Cardiac muscle cell (in vitro differentiated cells and primary cell): ENCODE measurements at regions not wholly inside any gene's neighbourhood (a gene's known extent, or its start where the extent isn't known, plus 50 kb on each side); places are given as distances from the start of the nearest gene placed in this dataset.

ENCODE experiments used
- DNase-seq, 2 donors: peaks; one replicate each; pipeline versions ENCODE4 v3.0.0 to v3.0.0-alpha.2; 2010 to 2017; ENCODE audit warnings: low read depth in 1 of 2, low spot score in 1 of 2
- H3K27ac ChIP-seq: fragments of 200-600 bp; sonication (generic); 2 replicates; pipeline ENCODE4 v1.5.1; 2016
- H3K27me3 ChIP-seq: fragments of 200-600 bp; sonication (generic); 2 replicates; pipeline ENCODE4 v1.6.0; 2016; ENCODE audit warnings: control low read depth
- H3K36me3 ChIP-seq: fragments of 200-600 bp; sonication (generic); 2 replicates; pipeline ENCODE4 v1.5.1; 2016; ENCODE audit warnings: control low read depth
- H3K4me1 ChIP-seq: fragments of 200-600 bp; sonication (generic); 2 replicates; pipeline ENCODE4 v1.8.1; 2017; ENCODE audit warnings: low read depth, mild to moderate bottlenecking, mixed run types
- H3K4me3 ChIP-seq: fragments of 200-600 bp; sonication (generic); 2 replicates; pipeline ENCODE4 v1.5.1; 2016; ENCODE audit warnings: mild to moderate bottlenecking
- H3K9me3 ChIP-seq: fragments of 200-600 bp; sonication (generic); 2 replicates; pipeline ENCODE4 v1.5.1; 2017; ENCODE audit warnings: low read depth, mild to moderate bottlenecking, control low read depth
- CTCF ChIP-seq: IDR thresholded peaks from 2 replicates; pipeline ENCODE4 v1.5.1; 2012; ENCODE audit warnings: low read depth, mild to moderate bottlenecking, low read length

GRCh38 chr4:153140294-153140693, 63.9 kb upstream of the TRIM2 start:
- Histone ChIP-seq H3K9me3 (no peaks in the 10 kb centered on the region), H3K27ac (no peak overlapping the region), H3K27me3 (no peaks in the 10 kb centered on the region), H3K4me3 (no peak overlapping the region), H3K36me3 (no peaks in the 10 kb centered on the region), H3K4me1 (peaks cover 14% of the 10 kb centered on the region)
- TF ChIP-seq CTCF = no peak
- DNase-seq = no peak

- Histone ChIP-seq H3K4me3 (no peak overlapping the region), H3K4me1 (peaks cover 14% of the 10 kb centered on the region), H3K9me3 (no peaks in the 10 kb centered on the region), H3K27ac (no peak overlapping the region), H3K27me3 (no peaks in the 10 kb centered on the region), H3K36me3 (no peaks in the 10 kb centered on the region)
- no peak for DNase-seq
- no peak for TF ChIP-seq CTCF
Observed at GRCh38 chr4:153141238-153141637, 63.0 kb upstream of the TRIM2 start.

GRCh38 chr4:153142700-153143438, 61.4 kb upstream of the TRIM2 start:
- Histone ChIP-seq H3K36me3 (no peaks in the 10 kb centered on the region), H3K27me3 (no peaks in the 10 kb centered on the region), H3K4me1 (peaks cover 14% of the 10 kb centered on the region), H3K4me3 (no peak overlapping the region), H3K9me3 (no peaks in the 10 kb centered on the region), H3K27ac (no peak overlapping the region)
- TF ChIP-seq CTCF = peak; percentile 87
- peak; percentile 79 for DNase-seq

GRCh38 chr4:153143527-153144348, 60.5 kb upstream of the TRIM2 start:
- peak overlapping the region; percentile 45 for H3K27ac ChIP-seq
- no peak overlapping the region for H3K4me3 ChIP-seq
- DNase-seq = peak; percentile 47 to 50
- no peaks in the 10 kb centered on the region for H3K9me3 ChIP-seq
- H3K27me3 ChIP-seq = no peaks in the 10 kb centered on the region
- H3K4me1 ChIP-seq = peaks cover 14% of the 10 kb centered on the region
- no peak for TF ChIP-seq CTCF
- no peaks in the 10 kb centered on the region for H3K36me3 ChIP-seq

- no peak for TF ChIP-seq CTCF
- H3K27ac ChIP-seq = no peak overlapping the region
Observed at GRCh38 chr4:153146031-153146430, 58.2 kb upstream of the TRIM2 start.

More at GRCh38 chr4:153146031-153146430, 58.2 kb upstream of the TRIM2 start:
- no peaks in the 10 kb centered on the region for H3K9me3 ChIP-seq
- H3K27me3 ChIP-seq = no peaks in the 10 kb centered on the region
- H3K36me3 ChIP-seq = no peaks in the 10 kb centered on the region
- no peak for DNase-seq
- H3K4me1 ChIP-seq = peaks cover 14% of the 10 kb centered on the region
- H3K4me3 ChIP-seq = no peak overlapping the region
